Activated naive CD8-positive, alpha-beta T cell treated with anti-CD3 and anti-CD28 coated beads, Interleukin-2, amount 50 U/mL, for 16 hours (primary cell): ENCODE measurements at regions not wholly inside any gene's neighbourhood (a gene's known extent, or its start where the extent isn't known, plus 50 kb on each side); places are given as distances from the start of the nearest gene placed in this dataset.

Experiments
- DNase-seq: peaks from one replicate; pipeline ENCODE4 v3.0.0-alpha.2; 2020; ENCODE audit warnings: low read depth, low spot score

GRCh38 chr2:144281476-144281875 is 238.4 kb downstream of the ZEB2 start:
- no peak for DNase-seq

- DNase-seq, result no peak
Observed at GRCh38 chr2:144280009-144280408, 239.9 kb downstream of the ZEB2 start.

GRCh38 chr2:144279165-144279564 is 240.8 kb downstream of the ZEB2 start:
- DNase-seq, result no peak

DNA sequence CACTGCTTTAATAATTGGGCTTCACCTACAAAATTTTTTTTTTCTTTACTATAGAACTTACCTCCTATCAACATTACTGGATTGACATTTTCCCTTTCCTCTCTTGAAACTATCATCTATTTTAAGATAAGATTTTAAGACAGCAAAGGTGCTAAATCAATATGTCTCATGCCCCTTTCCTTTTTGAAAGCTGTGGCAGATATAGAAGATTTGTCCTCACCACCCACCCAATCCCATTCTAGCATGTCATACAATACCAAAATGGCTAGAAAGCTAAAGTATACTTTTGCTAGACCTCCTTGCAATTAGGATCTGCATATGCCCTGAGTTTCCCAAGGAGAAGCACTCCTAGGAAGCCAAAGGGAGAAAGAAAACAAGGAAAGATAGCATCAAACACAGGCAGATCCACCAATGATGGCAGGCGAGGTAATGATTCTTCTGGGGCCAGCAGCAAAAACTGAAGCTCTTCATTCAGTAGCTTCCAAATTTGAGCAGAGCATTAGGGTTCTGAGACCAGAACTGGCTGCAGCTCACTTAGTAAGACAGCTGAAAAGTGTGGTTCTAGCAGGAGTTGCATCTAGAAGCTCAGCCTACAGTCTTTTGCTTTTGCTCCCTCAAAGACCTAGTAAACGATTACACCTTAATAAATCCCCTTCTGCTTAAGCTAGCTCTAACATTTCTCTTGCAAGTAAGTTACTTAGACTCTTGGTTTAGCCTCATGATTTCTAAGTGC is 242.1 kb downstream of the ZEB2 start:
- no peak for DNase-seq

DNA sequence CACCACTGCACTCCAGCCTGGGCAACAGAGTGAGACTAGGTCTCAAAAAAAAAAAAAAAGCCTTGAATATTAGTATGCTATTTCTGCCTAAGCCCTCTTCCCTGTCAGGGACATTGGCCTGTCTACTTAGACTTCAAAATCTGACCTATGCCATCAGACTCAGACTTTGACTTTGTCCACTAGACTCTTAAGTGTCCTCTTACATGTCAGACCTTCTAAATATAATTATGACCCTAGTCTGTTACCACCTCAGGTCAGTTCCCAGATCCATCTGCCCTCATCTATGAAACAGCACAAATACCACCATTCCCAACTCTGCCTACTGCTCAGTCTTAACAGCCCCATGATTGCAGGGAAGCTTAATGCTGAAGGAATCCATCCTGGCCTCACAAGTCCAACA is 244.6 kb downstream of the ZEB2 start:
- DNase-seq, result no peak

DNA sequence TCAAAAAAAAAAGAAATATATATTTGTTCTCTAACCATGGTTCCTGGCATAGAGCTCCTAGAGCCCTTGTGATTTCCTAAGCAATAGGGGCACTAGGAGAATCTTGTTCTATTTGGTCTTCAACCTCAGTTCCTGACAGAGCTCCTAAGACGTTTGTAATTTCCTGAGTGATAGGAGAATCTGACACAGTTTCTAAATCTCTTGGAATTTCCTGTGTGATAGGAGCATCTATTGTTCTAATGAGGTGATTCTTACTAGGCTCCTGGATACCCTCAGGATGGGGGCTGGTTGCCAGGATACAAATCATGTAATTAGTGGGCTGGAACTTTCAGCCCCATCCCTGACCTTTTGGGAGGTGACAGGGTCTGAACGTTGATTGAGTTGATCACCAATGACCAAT is 245.8 kb downstream of the ZEB2 start:
- no peak for DNase-seq

DNA sequence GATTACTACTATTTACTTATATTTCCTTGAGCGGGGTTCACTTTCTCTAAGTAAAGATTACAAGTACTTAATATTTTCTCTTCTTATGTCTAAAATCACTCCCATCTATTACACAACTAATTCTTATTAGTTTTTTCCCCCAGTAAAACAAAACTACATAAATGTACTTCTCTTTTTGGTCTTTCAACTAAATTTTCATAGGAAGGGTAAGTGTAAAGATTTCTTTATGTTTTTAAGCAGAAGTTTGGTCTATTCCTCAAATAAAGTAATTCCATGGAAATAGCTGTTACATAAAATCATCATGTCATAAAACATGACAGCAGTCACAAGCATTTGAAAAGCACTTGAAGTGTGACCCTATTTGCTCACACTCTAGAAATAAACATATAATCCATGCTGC is 249.0 kb downstream of the ZEB2 start:
- DNase-seq, result no peak

GRCh38 chr2:144268036-144268678 is 251.8 kb downstream of the ZEB2 start:
- DNase-seq, result no peak

DNA sequence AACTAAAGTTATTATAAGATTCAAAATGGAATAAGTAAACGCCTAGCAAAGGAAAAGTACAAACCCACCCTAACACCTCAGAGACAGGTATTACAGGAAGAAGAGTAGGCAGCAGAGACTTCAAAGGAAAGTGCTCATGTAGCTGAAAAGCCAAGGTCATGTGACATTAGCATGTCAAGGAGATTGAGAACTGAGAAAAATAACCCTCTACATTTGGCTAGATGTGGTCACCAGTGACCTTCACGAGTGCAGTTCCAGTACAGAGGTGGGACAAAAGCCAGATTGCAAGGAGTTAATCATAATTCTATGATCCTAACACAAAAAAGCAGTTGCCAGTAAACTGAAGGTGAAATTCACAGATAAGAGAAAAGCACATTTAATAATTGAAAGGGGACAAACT is 252.7 kb downstream of the ZEB2 start:
- no peak for DNase-seq

DNA sequence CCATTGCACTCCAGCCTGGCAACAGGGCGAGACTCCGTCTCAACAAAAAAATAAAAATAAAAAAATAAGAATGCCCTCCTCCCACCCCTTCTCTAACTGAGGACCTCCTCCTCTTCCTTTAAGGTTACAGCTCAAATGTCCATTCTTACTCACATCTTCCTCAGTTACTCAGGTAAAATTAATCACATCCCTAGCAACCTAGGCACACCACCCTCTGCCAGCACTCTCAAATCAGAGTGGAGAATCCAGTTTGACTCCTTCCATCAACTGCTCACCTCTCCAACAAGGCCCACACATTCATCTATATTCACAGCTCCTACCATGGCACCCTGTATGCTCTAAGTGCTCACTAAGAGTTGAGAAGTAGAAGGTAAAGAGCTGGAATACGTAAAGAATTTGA is 254.3 kb downstream of the ZEB2 start:
- no peak for DNase-seq

DNA sequence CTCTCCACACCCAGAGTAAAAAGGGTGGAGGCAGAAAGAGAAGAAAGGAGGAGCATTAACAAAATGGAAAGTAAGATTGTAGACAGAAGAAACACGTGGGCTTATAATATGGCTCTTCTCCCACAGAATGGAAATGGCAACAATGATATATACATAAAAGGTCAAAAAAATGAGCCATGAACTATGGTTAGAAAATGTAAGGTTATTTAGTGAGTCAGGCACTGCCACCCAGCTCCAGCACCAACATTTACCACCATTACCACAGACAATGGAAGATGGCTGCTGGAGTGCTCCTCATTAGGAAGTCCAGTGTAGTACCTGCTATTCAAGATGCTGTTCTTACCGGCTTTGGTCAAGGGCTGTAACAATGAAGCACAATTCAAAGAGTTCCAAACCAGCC is 258.0 kb downstream of the ZEB2 start:
- no peak for DNase-seq

GRCh38 chr2:144261336-144261735 is 258.6 kb downstream of the ZEB2 start:
- DNase-seq, result no peak

DNA sequence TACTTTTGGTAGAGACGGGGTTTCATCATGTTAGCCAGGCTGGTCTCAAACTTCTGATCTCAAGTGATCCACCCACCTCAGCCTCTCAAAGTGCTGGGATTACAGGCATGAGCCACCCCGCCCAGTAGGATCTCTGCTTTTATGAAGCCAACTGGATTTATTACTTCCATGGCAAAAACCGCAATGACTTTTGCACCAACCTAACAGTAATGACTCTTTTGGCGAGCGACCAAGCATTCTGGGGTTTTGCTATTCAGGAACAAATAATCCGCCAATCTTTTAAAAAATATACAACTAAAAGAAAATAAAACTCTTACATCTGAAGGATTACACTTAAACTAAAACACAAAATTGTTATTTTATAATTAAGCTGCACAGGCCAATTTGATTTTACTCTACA is 260.6 kb downstream of the ZEB2 start:
- no peak for DNase-seq

GRCh38 chr2:144258154-144258553 is 261.8 kb downstream of the ZEB2 start:
- no peak for DNase-seq

GRCh38 chr2:144256996-144257707 is 262.8 kb downstream of the ZEB2 start:
- no peak for DNase-seq

DNA sequence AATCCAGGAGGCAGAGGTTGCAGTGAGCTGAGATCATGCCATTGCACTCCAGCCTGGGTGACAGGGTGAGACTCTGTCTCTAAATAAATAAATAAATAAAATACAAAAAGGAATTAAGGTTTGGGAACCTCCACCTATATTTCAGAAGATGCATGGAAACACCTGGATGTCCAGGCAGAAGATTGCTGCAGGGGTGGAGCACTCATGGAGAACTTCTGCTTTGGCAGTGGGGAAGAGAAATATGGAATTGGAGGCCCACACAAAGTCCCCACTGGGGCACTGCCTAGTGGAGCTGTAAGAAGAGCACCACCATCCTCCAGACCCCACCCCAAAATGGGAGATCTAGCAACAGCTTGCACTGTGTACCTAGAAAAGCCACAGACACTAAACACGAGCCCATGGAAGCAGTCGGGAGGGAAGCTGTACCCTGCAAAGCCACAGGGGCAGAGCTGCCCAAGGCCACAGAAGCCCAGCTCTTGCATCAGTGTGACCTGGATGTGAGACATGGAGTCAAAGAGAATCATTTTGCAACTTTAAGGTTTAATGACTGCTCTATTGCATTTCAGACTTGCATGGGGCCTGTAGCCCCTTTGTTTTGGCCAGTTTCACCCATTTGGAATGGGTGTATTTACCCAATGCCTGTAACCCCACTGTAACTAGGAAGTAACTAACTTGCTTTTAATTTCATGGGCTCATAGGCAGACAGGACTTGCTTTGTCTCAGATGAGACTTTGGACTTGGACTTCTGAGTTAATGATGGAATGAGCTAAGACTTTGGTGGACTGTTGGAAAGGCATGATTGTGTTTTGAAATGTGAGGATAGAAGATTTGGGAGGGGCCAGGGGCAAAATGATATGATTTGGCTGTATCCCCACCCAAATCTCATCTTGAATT is 265.3 kb downstream of the ZEB2 start:
- no peak for DNase-seq

DNA sequence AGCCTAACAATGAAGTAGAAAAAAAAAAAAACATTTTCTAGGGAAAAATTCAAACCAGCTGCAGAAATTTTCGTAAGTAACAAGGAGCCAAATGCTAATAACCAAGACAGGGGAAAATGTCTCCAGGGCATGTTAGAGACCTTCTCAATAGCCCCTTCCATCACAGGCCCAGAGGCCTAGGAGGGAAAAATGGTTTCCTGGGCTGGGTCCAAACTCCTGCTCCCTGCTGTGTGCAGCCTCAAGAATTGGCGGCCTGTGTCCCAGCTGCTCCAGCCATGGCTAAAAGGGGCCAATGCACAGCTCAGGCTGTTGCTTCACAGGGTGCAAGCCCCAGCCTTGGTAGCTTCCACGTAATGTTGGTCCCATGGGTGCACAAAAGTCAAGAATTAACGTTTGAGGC is 266.2 kb downstream of the ZEB2 start:
- DNase-seq, result no peak

- DNase-seq, result no peak
Observed at GRCh38 chr2:144252694-144253093, 267.2 kb downstream of the ZEB2 start.

GRCh38 chr2:144249035-144249637 is 270.8 kb downstream of the ZEB2 start:
- DNase-seq, result no peak

- DNase-seq, result no peak
Observed at GRCh38 chr2:144248350-144249034, 271.4 kb downstream of the ZEB2 start.

- no peak for DNase-seq
Observed at GRCh38 chr2:144244938-144245337, 275.0 kb downstream of the ZEB2 start.
